ENCODE measurements at regions not wholly inside any gene's neighbourhood (a gene's known extent, or its start where the extent isn't known, plus 50 kb on each side); places are given as distances from the start of the nearest gene placed in this dataset.

DNA sequence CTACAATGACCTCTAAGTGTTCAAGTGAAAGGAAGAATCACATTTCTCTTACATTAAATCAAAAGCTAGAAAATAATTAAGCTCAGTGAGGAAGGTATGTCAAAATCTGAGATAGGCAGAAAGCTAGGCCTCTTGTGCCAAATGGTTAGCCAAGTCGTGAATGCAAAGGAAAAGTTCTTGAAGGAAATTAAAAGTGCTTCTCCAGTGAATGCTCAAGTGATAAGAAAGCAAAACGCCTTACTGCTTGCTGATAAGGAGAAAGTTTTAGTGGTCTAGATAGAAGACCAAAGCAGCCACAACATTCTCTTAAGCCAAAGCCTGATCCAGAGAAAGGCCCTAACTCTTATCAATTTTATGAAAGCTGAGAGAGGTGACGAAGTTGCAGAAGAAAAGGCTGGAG is 932.3 kb upstream of the ACVR2A start:
- Mint-ChIP-seq H3K9me3 (peaks cover 4% of the 10 kb centered on the region), H3K27ac (no peak overlapping the region), H3K36me3 (ENCODE audit: low read depth) (no peaks in the 10 kb centered on the region), H3K4me3 (no peak overlapping the region), H3K4me1 (ENCODE audit: low read depth) (no peaks in the 10 kb centered on the region), H3K27me3 (no peaks in the 10 kb centered on the region)
- H3K27ac ChIP-seq (ENCODE audit: low read depth in 1 of 2, low read length in 2 of 2): no peak overlapping the region
- H3K9me3 ChIP-seq (ENCODE audit: control insufficient read depth in 1 of 2, insufficient read depth in 1 of 2, low read length in 2 of 2): no peaks in the 10 kb centered on the region
- no peaks in the 10 kb centered on the region for H3K4me1 ChIP-seq (ENCODE audit: insufficient read depth, low read length)
- H3K27me3 ChIP-seq (ENCODE audit: control insufficient read depth in 1 of 2, insufficient read depth in 2 of 2, low read length in 2 of 2): no peaks in the 10 kb centered on the region
- H3K36me3 ChIP-seq (ENCODE audit: insufficient read depth, low read length): no peaks in the 10 kb centered on the region
- ATAC-seq (ENCODE audit: poor library complexity) (no peak), DNase-seq (no peak)
- intact Hi-C loops (cut with DNase I, micrococcal nuclease): no loop called here
- CTCF ChIA-PET: no interaction called here
- TF ChIP-seq, protein P1, sequence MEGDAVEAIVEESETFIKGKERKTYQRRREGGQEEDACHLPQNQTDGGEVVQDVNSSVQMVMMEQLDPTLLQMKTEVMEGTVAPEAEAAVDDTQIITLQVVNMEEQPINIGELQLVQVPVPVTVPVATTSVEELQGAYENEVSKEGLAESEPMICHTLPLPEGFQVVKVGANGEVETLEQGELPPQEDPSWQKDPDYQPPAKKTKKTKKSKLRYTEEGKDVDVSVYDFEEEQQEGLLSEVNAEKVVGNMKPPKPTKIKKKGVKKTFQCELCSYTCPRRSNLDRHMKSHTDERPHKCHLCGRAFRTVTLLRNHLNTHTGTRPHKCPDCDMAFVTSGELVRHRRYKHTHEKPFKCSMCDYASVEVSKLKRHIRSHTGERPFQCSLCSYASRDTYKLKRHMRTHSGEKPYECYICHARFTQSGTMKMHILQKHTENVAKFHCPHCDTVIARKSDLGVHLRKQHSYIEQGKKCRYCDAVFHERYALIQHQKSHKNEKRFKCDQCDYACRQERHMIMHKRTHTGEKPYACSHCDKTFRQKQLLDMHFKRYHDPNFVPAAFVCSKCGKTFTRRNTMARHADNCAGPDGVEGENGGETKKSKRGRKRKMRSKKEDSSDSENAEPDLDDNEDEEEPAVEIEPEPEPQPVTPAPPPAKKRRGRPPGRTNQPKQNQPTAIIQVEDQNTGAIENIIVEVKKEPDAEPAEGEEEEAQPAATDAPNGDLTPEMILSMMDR (IDR thresholded peaks at IDR 0.05): no peak
- H3K4me3 ChIP-seq (ENCODE audit: low read length): no peak overlapping the region
- POLR2A ChIA-PET: no interaction called here

DNA sequence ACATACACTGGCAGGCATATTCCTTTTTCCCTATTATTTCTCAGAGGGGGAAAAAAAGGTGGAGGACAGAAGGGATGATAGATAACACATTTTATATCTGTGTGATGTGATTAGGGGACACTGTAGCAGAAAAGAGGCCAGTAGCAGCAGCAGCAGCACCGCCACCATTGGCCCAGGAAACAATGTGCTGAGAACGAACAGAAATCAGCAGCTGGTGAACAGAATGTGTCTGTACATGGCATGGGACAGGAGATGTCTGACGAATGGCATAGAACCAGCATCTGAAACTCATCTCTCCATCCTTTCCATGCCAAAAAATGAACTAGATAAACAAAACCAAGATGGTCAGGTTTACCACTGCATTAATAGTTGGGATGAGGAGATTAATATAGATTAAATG is 936.1 kb upstream of the ACVR2A start:
- ChIA-PET CTCF (no interaction called here), POLR2A (interaction anchor here (1.5 kb wide), 1 partner anchor 11 kb away, joined by 3 read pairs; no protein-coding TSS in a partner anchor)
- TF ChIP-seq, protein P1 (IDR thresholded peaks at IDR 0.05): no peak
- no peak overlapping the region for H3K27ac Mint-ChIP-seq
- H3K4me3 ChIP-seq (ENCODE audit: low read length): no peak overlapping the region
- no peaks in the 10 kb centered on the region for H3K27me3 ChIP-seq (ENCODE audit: control insufficient read depth in 1 of 2, insufficient read depth in 2 of 2, low read length in 2 of 2)
- DNase-seq: no peak
- no peak for ATAC-seq (ENCODE audit: poor library complexity)
- H3K9me3 Mint-ChIP-seq: peaks cover 4% of the 10 kb centered on the region
- no peaks in the 10 kb centered on the region for H3K27me3 Mint-ChIP-seq
- H3K36me3 ChIP-seq (ENCODE audit: insufficient read depth, low read length): no peaks in the 10 kb centered on the region
- intact Hi-C loops (cut with DNase I, micrococcal nuclease): no loop called here
- H3K9me3 ChIP-seq (ENCODE audit: control insufficient read depth in 1 of 2, insufficient read depth in 1 of 2, low read length in 2 of 2): no peaks in the 10 kb centered on the region
- no peak overlapping the region for H3K27ac ChIP-seq (ENCODE audit: low read depth in 1 of 2, low read length in 2 of 2)
- no peaks in the 10 kb centered on the region for H3K36me3 Mint-ChIP-seq (ENCODE audit: low read depth)
- no peaks in the 10 kb centered on the region for H3K4me1 ChIP-seq (ENCODE audit: insufficient read depth, low read length)
- H3K4me1 Mint-ChIP-seq (ENCODE audit: low read depth): no peaks in the 10 kb centered on the region
- H3K4me3 Mint-ChIP-seq: no peak overlapping the region

DNA sequence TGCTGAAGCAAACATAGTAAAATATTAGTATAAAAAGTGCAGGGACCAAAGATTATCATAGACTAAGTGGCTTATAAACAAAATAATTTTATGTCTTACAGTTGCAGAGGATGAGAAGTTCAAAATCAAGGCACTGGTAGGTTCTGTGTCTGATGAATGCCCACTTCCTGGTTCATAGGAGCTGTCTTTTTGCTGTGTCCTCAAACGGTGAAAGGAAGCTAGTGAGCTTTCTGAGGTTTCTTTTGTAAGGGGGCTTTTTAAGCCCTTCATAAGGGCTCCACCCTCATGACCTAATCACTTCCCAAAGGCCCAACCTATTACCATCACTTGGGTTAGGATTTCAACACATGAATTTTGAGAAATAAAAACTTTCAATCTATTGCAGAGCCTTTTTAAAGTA is 946.7 kb upstream of the ACVR2A start:
- no peaks in the 10 kb centered on the region for H3K4me1 ChIP-seq (ENCODE audit: insufficient read depth, low read length)
- H3K9me3 ChIP-seq (ENCODE audit: control insufficient read depth in 1 of 2, insufficient read depth in 1 of 2, low read length in 2 of 2): no peaks in the 10 kb centered on the region
- no peak for DNase-seq
- no peak overlapping the region for H3K27ac ChIP-seq (ENCODE audit: low read depth in 1 of 2, low read length in 2 of 2)
- H3K27me3 ChIP-seq (ENCODE audit: control insufficient read depth in 1 of 2, insufficient read depth in 2 of 2, low read length in 2 of 2): no peaks in the 10 kb centered on the region
- CTCF ChIA-PET: no interaction called here
- no peaks in the 10 kb centered on the region for H3K9me3 Mint-ChIP-seq
- no peaks in the 10 kb centered on the region for H3K36me3 ChIP-seq (ENCODE audit: insufficient read depth, low read length)
- no peak overlapping the region for H3K27ac Mint-ChIP-seq
- no peak overlapping the region for H3K4me3 Mint-ChIP-seq
- TF ChIP-seq, protein P1 (IDR thresholded peaks at IDR 0.05): no peak
- H3K36me3 Mint-ChIP-seq (ENCODE audit: low read depth): no peaks in the 10 kb centered on the region
- H3K4me3 ChIP-seq (ENCODE audit: low read length): no peak overlapping the region
- no peaks in the 10 kb centered on the region for H3K4me1 Mint-ChIP-seq (ENCODE audit: low read depth)
- ATAC-seq (ENCODE audit: poor library complexity): no peak
- H3K27me3 Mint-ChIP-seq: no peaks in the 10 kb centered on the region
- POLR2A ChIA-PET: interaction anchor here (1.1 kb wide), 1 partner anchor 11 kb away, joined by 3 read pairs; no protein-coding TSS in a partner anchor
- intact Hi-C loops (cut with DNase I, micrococcal nuclease): no loop called here
